ENCODE measurements at regions not wholly inside any gene's neighbourhood (a gene's known extent, or its start where the extent isn't known, plus 50 kb on each side); places are given as distances from the start of the nearest gene placed in this dataset.

GRCh38 chr10:8295311-8295710 lies 240.8 kb downstream of the GATA3 start:
- Histone ChIP-seq H3K9ac (ENCODE audit: low read length) (no peak overlapping the region), H3K4me3 (ENCODE audit: low read depth, low read length, poor library complexity, severe bottlenecking) (no peak overlapping the region), H3K27ac (ENCODE audit: low read depth, low read length, poor library complexity, severe bottlenecking) (no peak overlapping the region), H3K36me3 (ENCODE audit: insufficient read depth, low read length) (no peaks in the 10 kb centered on the region), H4K20me1 (ENCODE audit: insufficient read depth, low read length) (no peaks in the 10 kb centered on the region), H3K27me3 (ENCODE audit: insufficient read depth, low read length) (no peaks in the 10 kb centered on the region), H2AFZ (ENCODE audit: low read length) (no peak overlapping the region), H3K9me2 (ENCODE audit: low read depth, low read length) (no peaks in the 10 kb centered on the region), H3K9me3 (ENCODE audit: low read length) (no peaks in the 10 kb centered on the region), H3K4me2 (ENCODE audit: low read length) (no peak overlapping the region), H3K79me2 (ENCODE audit: insufficient read depth, low read length) (no peaks in the 10 kb centered on the region), H3F3A (ENCODE audit: insufficient read depth, low read length) (no peaks in the 10 kb centered on the region), H3K4me1 (ENCODE audit: insufficient read depth, low read length, severe bottlenecking) (no peaks in the 10 kb centered on the region)
- TF ChIP-seq CTCF (IDR thresholded peaks at IDR 0.05; ENCODE audit: low read length) (no peak), EZH2 (IDR thresholded peaks at IDR 0.05; ENCODE audit: borderline replicate concordance, low read length) (no peak)

GRCh38 chr10:8296090-8296733 lies 241.7 kb downstream of the GATA3 start:
- Histone ChIP-seq H4K20me1 (ENCODE audit: insufficient read depth, low read length) (no peaks in the 10 kb centered on the region), H3K27ac (ENCODE audit: low read depth, low read length, poor library complexity, severe bottlenecking) (no peak overlapping the region), H3K9me2 (ENCODE audit: low read depth, low read length) (no peaks in the 10 kb centered on the region), H3K4me2 (ENCODE audit: low read length) (no peak overlapping the region), H3K36me3 (ENCODE audit: insufficient read depth, low read length) (no peaks in the 10 kb centered on the region), H2AFZ (ENCODE audit: low read length) (no peak overlapping the region), H3F3A (ENCODE audit: insufficient read depth, low read length) (no peaks in the 10 kb centered on the region), H3K4me3 (ENCODE audit: low read depth, low read length, poor library complexity, severe bottlenecking) (no peak overlapping the region), H3K9me3 (ENCODE audit: low read length) (no peaks in the 10 kb centered on the region), H3K79me2 (ENCODE audit: insufficient read depth, low read length) (no peaks in the 10 kb centered on the region), H3K9ac (ENCODE audit: low read length) (no peak overlapping the region), H3K27me3 (ENCODE audit: insufficient read depth, low read length) (no peaks in the 10 kb centered on the region), H3K4me1 (ENCODE audit: insufficient read depth, low read length, severe bottlenecking) (no peaks in the 10 kb centered on the region)
- TF ChIP-seq EZH2 (IDR thresholded peaks at IDR 0.05; ENCODE audit: borderline replicate concordance, low read length) (no peak), CTCF (IDR thresholded peaks at IDR 0.05; ENCODE audit: low read length) (no peak)

GRCh38 chr10:8296734-8297101 lies 242.2 kb downstream of the GATA3 start:
- Histone ChIP-seq H3F3A (ENCODE audit: insufficient read depth, low read length) (no peaks in the 10 kb centered on the region), H3K36me3 (ENCODE audit: insufficient read depth, low read length) (no peaks in the 10 kb centered on the region), H3K27me3 (ENCODE audit: insufficient read depth, low read length) (no peaks in the 10 kb centered on the region), H3K4me3 (ENCODE audit: low read depth, low read length, poor library complexity, severe bottlenecking) (no peak overlapping the region), H3K9me3 (ENCODE audit: low read length) (no peaks in the 10 kb centered on the region), H3K79me2 (ENCODE audit: insufficient read depth, low read length) (no peaks in the 10 kb centered on the region), H4K20me1 (ENCODE audit: insufficient read depth, low read length) (no peaks in the 10 kb centered on the region), H2AFZ (ENCODE audit: low read length) (no peak overlapping the region), H3K27ac (ENCODE audit: low read depth, low read length, poor library complexity, severe bottlenecking) (no peak overlapping the region), H3K4me2 (ENCODE audit: low read length) (no peak overlapping the region), H3K4me1 (ENCODE audit: insufficient read depth, low read length, severe bottlenecking) (no peaks in the 10 kb centered on the region), H3K9ac (ENCODE audit: low read length) (no peak overlapping the region), H3K9me2 (ENCODE audit: low read depth, low read length) (no peaks in the 10 kb centered on the region)
- TF ChIP-seq EZH2 (IDR thresholded peaks at IDR 0.05; ENCODE audit: borderline replicate concordance, low read length): no peak
- no peak for TF ChIP-seq CTCF (IDR thresholded peaks at IDR 0.05; ENCODE audit: low read length)
